GM23338 (cell line): ENCODE measurements at regions not wholly inside any gene's neighbourhood (a gene's known extent, or its start where the extent isn't known, plus 50 kb on each side); places are given as distances from the start of the nearest gene placed in this dataset.

Source experiments
- CREB1 ChIP-seq: fragments of 250-450 bp; sonication (Bioruptor Pico); IDR thresholded peaks from 2 replicates; pipeline ENCODE4 v1.5.0; 2020; ENCODE audit warnings: low read depth, mild to moderate bottlenecking, moderate library complexity
- EZH2 ChIP-seq: fragments of 200-600 bp; sonication (generic); IDR thresholded peaks from one replicate; pipeline ENCODE4 v1.8.0; 2017; ENCODE audit warnings: antibody characterized with exemption, mild to moderate bottlenecking, low read depth; ENCODE audit not compliant: unreplicated experiment
- EZH2phosphoT487 ChIP-seq: fragments of 200-600 bp; sonication (generic); IDR thresholded peaks from one replicate; pipeline ENCODE4 v1.8.1; 2018; ENCODE audit warnings: antibody characterized with exemption; ENCODE audit not compliant: unreplicated experiment
- JUNB ChIP-seq: IDR thresholded peaks from one replicate; pipeline ENCODE4 v1.6.1; 2016; ENCODE audit warnings: antibody characterized with exemption; ENCODE audit not compliant: unreplicated experiment
- POLR2AphosphoS5 ChIP-seq: IDR thresholded peaks from 2 replicates; pipeline ENCODE4 v1.6.1; 2016; ENCODE audit warnings: antibody characterized with exemption, low read depth
- ZNF114 ChIP-seq: fragments of 250-450 bp; sonication (Bioruptor Pico); IDR thresholded peaks from 2 replicates; pipeline ENCODE4 v1.5.0; 2020; ENCODE audit warnings: mild to moderate bottlenecking, moderate library complexity
- TF ChIP-seq, protein P1 (sequence below), 2 experiments: fragments of 200-600 bp in 1 of 2; sonication (generic) in 1 of 2; conservative IDR thresholded peaks; 2 replicates each; pipeline versions ENCODE4 v1.5.1 to v1.6.1; 2016 to 2017; ENCODE audit warnings: antibody characterized with exemption in 2 of 2, low read depth in 2 of 2, mild to moderate bottlenecking in 2 of 2, moderate library complexity in 1 of 2
- TF ChIP-seq, protein P2 (sequence below): IDR thresholded peaks from one replicate; pipeline ENCODE4 v1.6.1; 2018; ENCODE audit warnings: antibody characterized with exemption; ENCODE audit not compliant: unreplicated experiment
- TF ChIP-seq, protein P3 (sequence below): IDR thresholded peaks from 2 replicates; pipeline ENCODE4 v1.6.1; 2016; ENCODE audit warnings: antibody characterized with exemption

DNA sequence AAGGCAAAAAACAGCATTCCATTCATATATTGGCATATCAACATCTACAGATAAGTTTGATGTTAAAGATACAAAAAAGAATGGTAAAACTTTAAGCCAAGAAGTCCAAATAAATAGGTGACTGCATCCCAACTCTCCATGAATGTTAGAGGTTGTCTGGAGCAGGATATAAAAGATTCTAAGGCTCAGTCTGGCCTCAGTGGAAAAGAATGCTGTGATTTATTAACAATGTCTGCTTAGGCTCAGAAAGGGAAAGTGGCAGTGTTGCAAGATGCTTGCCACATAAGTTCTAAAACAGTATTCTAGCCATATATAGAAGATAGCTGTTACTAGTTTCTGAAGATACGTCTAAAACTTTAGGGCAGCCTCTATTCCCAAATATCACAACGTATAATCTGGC lies 179.8 kb upstream of the NBEA start:
- TF ChIP-seq, protein P1, sequence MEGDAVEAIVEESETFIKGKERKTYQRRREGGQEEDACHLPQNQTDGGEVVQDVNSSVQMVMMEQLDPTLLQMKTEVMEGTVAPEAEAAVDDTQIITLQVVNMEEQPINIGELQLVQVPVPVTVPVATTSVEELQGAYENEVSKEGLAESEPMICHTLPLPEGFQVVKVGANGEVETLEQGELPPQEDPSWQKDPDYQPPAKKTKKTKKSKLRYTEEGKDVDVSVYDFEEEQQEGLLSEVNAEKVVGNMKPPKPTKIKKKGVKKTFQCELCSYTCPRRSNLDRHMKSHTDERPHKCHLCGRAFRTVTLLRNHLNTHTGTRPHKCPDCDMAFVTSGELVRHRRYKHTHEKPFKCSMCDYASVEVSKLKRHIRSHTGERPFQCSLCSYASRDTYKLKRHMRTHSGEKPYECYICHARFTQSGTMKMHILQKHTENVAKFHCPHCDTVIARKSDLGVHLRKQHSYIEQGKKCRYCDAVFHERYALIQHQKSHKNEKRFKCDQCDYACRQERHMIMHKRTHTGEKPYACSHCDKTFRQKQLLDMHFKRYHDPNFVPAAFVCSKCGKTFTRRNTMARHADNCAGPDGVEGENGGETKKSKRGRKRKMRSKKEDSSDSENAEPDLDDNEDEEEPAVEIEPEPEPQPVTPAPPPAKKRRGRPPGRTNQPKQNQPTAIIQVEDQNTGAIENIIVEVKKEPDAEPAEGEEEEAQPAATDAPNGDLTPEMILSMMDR (conservative IDR thresholded peaks at IDR 0.05; ENCODE audit: low read depth in 2 of 2): no peak
- TF ChIP-seq POLR2AphosphoS5: no peak
- TF ChIP-seq, protein P2, sequence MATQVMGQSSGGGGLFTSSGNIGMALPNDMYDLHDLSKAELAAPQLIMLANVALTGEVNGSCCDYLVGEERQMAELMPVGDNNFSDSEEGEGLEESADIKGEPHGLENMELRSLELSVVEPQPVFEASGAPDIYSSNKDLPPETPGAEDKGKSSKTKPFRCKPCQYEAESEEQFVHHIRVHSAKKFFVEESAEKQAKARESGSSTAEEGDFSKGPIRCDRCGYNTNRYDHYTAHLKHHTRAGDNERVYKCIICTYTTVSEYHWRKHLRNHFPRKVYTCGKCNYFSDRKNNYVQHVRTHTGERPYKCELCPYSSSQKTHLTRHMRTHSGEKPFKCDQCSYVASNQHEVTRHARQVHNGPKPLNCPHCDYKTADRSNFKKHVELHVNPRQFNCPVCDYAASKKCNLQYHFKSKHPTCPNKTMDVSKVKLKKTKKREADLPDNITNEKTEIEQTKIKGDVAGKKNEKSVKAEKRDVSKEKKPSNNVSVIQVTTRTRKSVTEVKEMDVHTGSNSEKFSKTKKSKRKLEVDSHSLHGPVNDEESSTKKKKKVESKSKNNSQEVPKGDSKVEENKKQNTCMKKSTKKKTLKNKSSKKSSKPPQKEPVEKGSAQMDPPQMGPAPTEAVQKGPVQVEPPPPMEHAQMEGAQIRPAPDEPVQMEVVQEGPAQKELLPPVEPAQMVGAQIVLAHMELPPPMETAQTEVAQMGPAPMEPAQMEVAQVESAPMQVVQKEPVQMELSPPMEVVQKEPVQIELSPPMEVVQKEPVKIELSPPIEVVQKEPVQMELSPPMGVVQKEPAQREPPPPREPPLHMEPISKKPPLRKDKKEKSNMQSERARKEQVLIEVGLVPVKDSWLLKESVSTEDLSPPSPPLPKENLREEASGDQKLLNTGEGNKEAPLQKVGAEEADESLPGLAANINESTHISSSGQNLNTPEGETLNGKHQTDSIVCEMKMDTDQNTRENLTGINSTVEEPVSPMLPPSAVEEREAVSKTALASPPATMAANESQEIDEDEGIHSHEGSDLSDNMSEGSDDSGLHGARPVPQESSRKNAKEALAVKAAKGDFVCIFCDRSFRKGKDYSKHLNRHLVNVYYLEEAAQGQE: no peak
- no peak for TF ChIP-seq CREB1 (CRISPR knock-in tag)
- no peak for TF ChIP-seq EZH2phosphoT487
- no peak for TF ChIP-seq EZH2
- TF ChIP-seq ZNF114 (CRISPR knock-in tag): no peak
- TF ChIP-seq JUNB: no peak
- TF ChIP-seq, protein P3, sequence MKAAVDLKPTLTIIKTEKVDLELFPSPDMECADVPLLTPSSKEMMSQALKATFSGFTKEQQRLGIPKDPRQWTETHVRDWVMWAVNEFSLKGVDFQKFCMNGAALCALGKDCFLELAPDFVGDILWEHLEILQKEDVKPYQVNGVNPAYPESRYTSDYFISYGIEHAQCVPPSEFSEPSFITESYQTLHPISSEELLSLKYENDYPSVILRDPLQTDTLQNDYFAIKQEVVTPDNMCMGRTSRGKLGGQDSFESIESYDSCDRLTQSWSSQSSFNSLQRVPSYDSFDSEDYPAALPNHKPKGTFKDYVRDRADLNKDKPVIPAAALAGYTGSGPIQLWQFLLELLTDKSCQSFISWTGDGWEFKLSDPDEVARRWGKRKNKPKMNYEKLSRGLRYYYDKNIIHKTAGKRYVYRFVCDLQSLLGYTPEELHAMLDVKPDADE: no peak
